SU-DHL-6 (cell line): ENCODE measurements at regions not wholly inside any gene's neighbourhood (a gene's known extent, or its start where the extent isn't known, plus 50 kb on each side); places are given as distances from the start of the nearest gene placed in this dataset.

Experiments
- H2AFZ ChIP-seq: fragments of 200-600 bp; sonication (generic); 2 replicates; pipeline ENCODE4 v1.6.1; 2014; ENCODE audit warnings: low read depth, mild to moderate bottlenecking, moderate library complexity, mixed read lengths, antibody characterized with exemption, low read length; ENCODE audit not compliant: severe bottlenecking
- H3F3A ChIP-seq: fragments of 200-600 bp; shearing (Covaris generic); 2 replicates; pipeline ENCODE4 v1.6.0; 2016; ENCODE audit warnings: antibody characterized with exemption, mild to moderate bottlenecking; ENCODE audit not compliant: insufficient read depth
- H3K27ac ChIP-seq: fragments of 200-600 bp; sonication (generic); 2 replicates; pipeline ENCODE4 v1.5.1; 2016; ENCODE audit warnings: low read depth, mild to moderate bottlenecking, low read length, moderate library complexity, mixed read lengths
- H3K27me3 ChIP-seq: fragments of 200-600 bp; sonication (generic), shearing (Covaris generic); 2 replicates; pipeline ENCODE4 v1.6.0; 2014; ENCODE audit warnings: mild to moderate bottlenecking, low read length
- H3K36me3 ChIP-seq: fragments of 200-600 bp; sonication (generic); 2 replicates; pipeline ENCODE4 v1.6.1; 2014; ENCODE audit warnings: mild to moderate bottlenecking, low read length, mixed read lengths
- H3K4me2 ChIP-seq: fragments of 300-600, 200-600 bp; shearing (Covaris generic), sonication (generic); 2 replicates; pipeline ENCODE4 v1.6.0; 2014; ENCODE audit warnings: low read length, low read depth, mild to moderate bottlenecking; ENCODE audit not compliant: poor library complexity, severe bottlenecking
- H3K4me3 ChIP-seq: fragments of 200-600 bp; sonication (generic); 2 replicates; pipeline ENCODE4 v1.5.1; 2014; ENCODE audit warnings: antibody characterized with exemption, low read length, mild to moderate bottlenecking, mixed read lengths; ENCODE audit not compliant: insufficient read depth, poor library complexity, severe bottlenecking
- H3K79me2 ChIP-seq: fragments of 200-600 bp; sonication (generic); 2 replicates; pipeline ENCODE4 v1.6.1; 2014; ENCODE audit warnings: mild to moderate bottlenecking, low read length, moderate library complexity; ENCODE audit not compliant: insufficient read depth
- H3K9ac ChIP-seq: fragments of 200-600 bp; sonication (generic); 2 replicates; pipeline ENCODE4 v1.7.0; 2014; ENCODE audit warnings: mild to moderate bottlenecking, low read length
- H3K9me2 ChIP-seq: fragments of 200-600 bp; sonication (generic); replicated peaks from 2 replicates; pipeline ENCODE4 v1.6.1; 2014; ENCODE audit warnings: low read length; ENCODE audit not compliant: insufficient read depth
- H3K9me3 ChIP-seq: fragments of 200-600 bp; sonication (generic); 2 replicates; pipeline ENCODE4 v1.6.1; 2014; ENCODE audit warnings: low read length, mixed read lengths; ENCODE audit not compliant: insufficient read depth
- H4K20me1 ChIP-seq: fragments of 200-600 bp; sonication (generic); 2 replicates; pipeline ENCODE4 v1.6.1; 2014; ENCODE audit warnings: low read depth, mild to moderate bottlenecking, antibody characterized with exemption, low read length, moderate library complexity, mixed read lengths
- EZH2phosphoT487 ChIP-seq: fragments of 200-600 bp; sonication (generic), shearing (Covaris generic); conservative IDR thresholded peaks from 2 replicates; pipeline ENCODE4 v1.6.1; 2018; ENCODE audit warnings: mild to moderate bottlenecking, antibody characterized with exemption, low read length, moderate library complexity, mixed read lengths
- TF ChIP-seq, protein P1 (sequence below): fragments of 200-600 bp; sonication (generic); IDR thresholded peaks from one replicate; pipeline ENCODE4 v1.5.1; 2017; ENCODE audit warnings: antibody characterized with exemption, mild to moderate bottlenecking, low read length, moderate library complexity; ENCODE audit not compliant: insufficient read depth, poor library complexity, severe bottlenecking

DNA sequence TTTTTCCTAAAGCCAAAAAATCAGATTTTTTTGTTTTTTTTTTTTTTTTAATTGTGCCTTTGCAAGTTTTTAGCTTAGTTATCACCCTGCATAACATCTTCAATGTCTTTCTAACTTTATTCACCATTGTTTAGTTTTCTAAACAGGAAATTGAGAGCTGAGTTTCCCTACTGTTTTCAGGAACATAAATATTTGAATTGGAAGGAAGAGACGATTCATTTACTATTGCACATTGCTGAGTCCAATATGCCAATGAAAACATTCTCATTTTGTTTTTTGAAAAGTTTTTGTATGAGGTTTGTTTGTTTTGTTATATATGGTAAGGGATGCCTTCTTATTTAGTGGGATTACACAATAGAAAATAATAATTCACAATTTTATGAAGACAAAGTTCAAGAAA lies 148.4 kb downstream of the ANKRD50 start:
- Histone ChIP-seq H3F3A (no peaks in the 10 kb centered on the region), H3K4me3 (no peak overlapping the region), H2AFZ (no peak overlapping the region), H3K9me2 (no peaks in the 10 kb centered on the region), H3K9ac (no peak overlapping the region), H3K36me3 (no peaks in the 10 kb centered on the region), H3K27ac (no peak overlapping the region), H3K9me3 (no peaks in the 10 kb centered on the region), H3K27me3 (no peaks in the 10 kb centered on the region), H3K4me2 (no peak overlapping the region), H4K20me1 (no peaks in the 10 kb centered on the region), H3K79me2 (no peaks in the 10 kb centered on the region)
- TF ChIP-seq, protein P1, sequence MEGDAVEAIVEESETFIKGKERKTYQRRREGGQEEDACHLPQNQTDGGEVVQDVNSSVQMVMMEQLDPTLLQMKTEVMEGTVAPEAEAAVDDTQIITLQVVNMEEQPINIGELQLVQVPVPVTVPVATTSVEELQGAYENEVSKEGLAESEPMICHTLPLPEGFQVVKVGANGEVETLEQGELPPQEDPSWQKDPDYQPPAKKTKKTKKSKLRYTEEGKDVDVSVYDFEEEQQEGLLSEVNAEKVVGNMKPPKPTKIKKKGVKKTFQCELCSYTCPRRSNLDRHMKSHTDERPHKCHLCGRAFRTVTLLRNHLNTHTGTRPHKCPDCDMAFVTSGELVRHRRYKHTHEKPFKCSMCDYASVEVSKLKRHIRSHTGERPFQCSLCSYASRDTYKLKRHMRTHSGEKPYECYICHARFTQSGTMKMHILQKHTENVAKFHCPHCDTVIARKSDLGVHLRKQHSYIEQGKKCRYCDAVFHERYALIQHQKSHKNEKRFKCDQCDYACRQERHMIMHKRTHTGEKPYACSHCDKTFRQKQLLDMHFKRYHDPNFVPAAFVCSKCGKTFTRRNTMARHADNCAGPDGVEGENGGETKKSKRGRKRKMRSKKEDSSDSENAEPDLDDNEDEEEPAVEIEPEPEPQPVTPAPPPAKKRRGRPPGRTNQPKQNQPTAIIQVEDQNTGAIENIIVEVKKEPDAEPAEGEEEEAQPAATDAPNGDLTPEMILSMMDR, result no peak
- no peak for TF ChIP-seq EZH2phosphoT487

DNA sequence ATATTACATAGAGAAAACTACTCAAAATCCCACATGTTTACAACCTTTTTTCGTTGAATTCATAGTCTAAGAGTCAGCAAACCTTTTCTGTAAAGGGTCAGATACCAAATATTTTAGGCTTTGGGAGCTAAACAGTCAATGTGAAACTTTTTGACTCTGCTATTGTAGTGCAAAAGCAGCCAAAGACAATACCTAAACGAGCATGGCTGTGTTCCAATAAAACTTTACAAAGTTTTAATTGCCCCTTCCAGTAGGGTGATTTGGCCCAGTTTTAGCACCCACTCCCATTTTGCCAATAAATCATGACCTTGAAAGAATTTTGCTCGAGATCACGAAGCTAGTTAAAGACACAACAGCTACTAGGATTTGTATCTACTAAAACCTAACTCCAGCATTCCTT lies 147.2 kb downstream of the ANKRD50 start:
- Histone ChIP-seq H3F3A (no peaks in the 10 kb centered on the region), H3K36me3 (no peaks in the 10 kb centered on the region), H4K20me1 (no peaks in the 10 kb centered on the region), H3K9me2 (no peaks in the 10 kb centered on the region), H3K9me3 (no peaks in the 10 kb centered on the region), H3K4me2 (no peak overlapping the region), H2AFZ (no peak overlapping the region), H3K9ac (no peak overlapping the region), H3K27me3 (no peaks in the 10 kb centered on the region), H3K79me2 (no peaks in the 10 kb centered on the region), H3K27ac (no peak overlapping the region), H3K4me3 (no peak overlapping the region)
- TF ChIP-seq EZH2phosphoT487, result no peak
- TF ChIP-seq, protein P1, result no peak

DNA sequence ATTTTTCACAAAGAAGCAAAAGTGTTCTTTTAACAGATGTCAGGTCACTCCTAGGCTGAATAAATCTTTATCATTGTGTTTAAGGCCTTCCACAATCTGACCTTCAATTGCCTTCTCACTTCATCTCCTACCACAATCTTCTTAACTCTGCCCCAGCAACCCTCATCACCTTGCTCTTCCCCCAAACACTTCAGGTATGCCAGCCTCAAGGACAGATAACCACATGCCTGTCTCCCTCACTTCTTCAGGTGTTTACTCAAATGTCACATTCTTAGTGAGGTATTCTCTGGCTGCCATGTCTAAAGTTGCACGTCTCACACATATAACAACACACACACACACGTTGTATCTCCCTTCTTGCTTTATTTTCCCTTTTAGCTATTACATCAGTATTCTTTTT lies 146.5 kb downstream of the ANKRD50 start:
- Histone ChIP-seq H3K4me3 (no peak overlapping the region), H3K9me2 (no peaks in the 10 kb centered on the region), H3K27me3 (no peaks in the 10 kb centered on the region), H2AFZ (no peak overlapping the region), H3K27ac (no peak overlapping the region), H3F3A (no peaks in the 10 kb centered on the region), H3K36me3 (no peaks in the 10 kb centered on the region), H4K20me1 (no peaks in the 10 kb centered on the region), H3K4me2 (no peak overlapping the region), H3K79me2 (no peaks in the 10 kb centered on the region), H3K9ac (no peak overlapping the region), H3K9me3 (no peaks in the 10 kb centered on the region)
- TF ChIP-seq EZH2phosphoT487, result no peak
- TF ChIP-seq, protein P1, result no peak

DNA sequence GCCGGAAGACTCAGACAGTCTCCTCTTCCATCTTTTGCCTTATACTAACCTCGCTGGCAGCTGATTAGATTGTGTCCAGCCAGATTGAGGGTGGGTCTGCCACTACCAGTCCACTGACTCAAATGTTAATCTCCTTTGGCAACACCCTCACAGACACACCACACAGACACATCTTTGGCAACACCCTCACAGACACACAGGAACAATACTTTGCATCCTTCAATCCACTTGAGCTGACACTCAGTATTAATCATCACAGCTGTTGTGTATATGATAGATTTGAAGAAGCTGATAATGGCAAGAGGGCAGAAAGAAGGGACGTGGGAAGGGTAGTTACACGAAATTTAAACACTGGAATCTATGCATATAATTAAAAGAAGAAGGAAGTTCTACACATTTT lies 139.5 kb downstream of the ANKRD50 start:
- Histone ChIP-seq H4K20me1 (no peaks in the 10 kb centered on the region), H3F3A (no peaks in the 10 kb centered on the region)
- TF ChIP-seq, protein P1, result no peak
- no peak for TF ChIP-seq EZH2phosphoT487

More for the DNA sequence above, 139.5 kb downstream of the ANKRD50 start:
- Histone ChIP-seq H3K27me3 (no peaks in the 10 kb centered on the region), H3K9me3 (no peaks in the 10 kb centered on the region), H3K4me2 (no peak overlapping the region), H3K9me2 (no peaks in the 10 kb centered on the region), H3K4me3 (no peak overlapping the region), H3K27ac (no peak overlapping the region), H2AFZ (no peak overlapping the region), H3K9ac (no peak overlapping the region), H3K36me3 (no peaks in the 10 kb centered on the region), H3K79me2 (no peaks in the 10 kb centered on the region)
